Liver (tissue), 3 donors: ENCODE measurements at regions not wholly inside any gene's neighbourhood (a gene's known extent, or its start where the extent isn't known, plus 50 kb on each side); places are given as distances from the start of the nearest gene placed in this dataset.

ENCODE experiments used
- GABPA ChIP-seq, 2 donors: IDR thresholded peaks in 1 of 2; conservative IDR thresholded peaks in 1 of 2; 2 replicates each; pipeline ENCODE4 v1.6.1; 2016; ENCODE audit warnings: antibody characterized with exemption in 2 of 2, mild to moderate bottlenecking in 1 of 2, moderate library complexity in 1 of 2
- HNF4G ChIP-seq: IDR thresholded peaks from 2 replicates; pipeline ENCODE4 v1.6.1; 2016; ENCODE audit warnings: antibody characterized with exemption
- JUND ChIP-seq, 2 donors: IDR thresholded peaks; 2 replicates each; pipeline ENCODE4 v1.6.1; 2016; ENCODE audit warnings: antibody characterized with exemption in 2 of 2
- RAD21 ChIP-seq, 2 donors: IDR thresholded peaks; 2 replicates each; pipeline ENCODE4 v1.6.1; 2016; ENCODE audit warnings: antibody characterized with exemption in 2 of 2, mild to moderate bottlenecking in 2 of 2
- SP1 ChIP-seq: IDR thresholded peaks from 2 replicates; pipeline ENCODE4 v1.6.1; 2018; ENCODE audit warnings: antibody characterized with exemption, mild to moderate bottlenecking
- TF ChIP-seq, protein P1 (sequence below): fragments of 150-350 bp; IDR thresholded peaks from 2 replicates; pipeline ENCODE4 v1.5.1; 2017; ENCODE audit warnings: improper control_type of control experiment, low read depth, low read length; ENCODE audit not compliant: missing input control
- TF ChIP-seq, protein P2 (sequence below): IDR thresholded peaks from 2 replicates; pipeline ENCODE4 v1.6.1; 2016; ENCODE audit warnings: antibody characterized with exemption
- donor health status: healthy.
- donor health status: healthy.

DNA sequence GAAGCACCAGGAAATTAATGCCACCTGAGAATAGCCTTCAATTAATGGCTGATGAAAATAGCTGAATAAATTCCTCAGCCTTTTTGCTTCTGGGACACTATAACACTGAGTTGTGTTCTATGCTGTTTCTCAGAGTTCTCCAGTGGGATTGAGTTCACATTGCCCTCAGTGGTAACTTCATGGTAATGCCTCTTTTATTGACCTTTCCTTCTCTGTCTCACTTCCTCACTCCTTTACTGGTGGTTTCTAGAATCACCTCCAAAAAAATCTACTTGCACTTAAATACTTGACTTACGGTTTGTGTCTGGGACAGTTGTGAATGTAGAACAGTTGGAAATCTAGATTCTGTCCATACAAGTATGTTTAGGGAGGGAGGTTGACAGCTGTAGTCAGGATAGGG, 293.7 kb downstream of the PPP1R2C start:
- TF ChIP-seq, protein P1, sequence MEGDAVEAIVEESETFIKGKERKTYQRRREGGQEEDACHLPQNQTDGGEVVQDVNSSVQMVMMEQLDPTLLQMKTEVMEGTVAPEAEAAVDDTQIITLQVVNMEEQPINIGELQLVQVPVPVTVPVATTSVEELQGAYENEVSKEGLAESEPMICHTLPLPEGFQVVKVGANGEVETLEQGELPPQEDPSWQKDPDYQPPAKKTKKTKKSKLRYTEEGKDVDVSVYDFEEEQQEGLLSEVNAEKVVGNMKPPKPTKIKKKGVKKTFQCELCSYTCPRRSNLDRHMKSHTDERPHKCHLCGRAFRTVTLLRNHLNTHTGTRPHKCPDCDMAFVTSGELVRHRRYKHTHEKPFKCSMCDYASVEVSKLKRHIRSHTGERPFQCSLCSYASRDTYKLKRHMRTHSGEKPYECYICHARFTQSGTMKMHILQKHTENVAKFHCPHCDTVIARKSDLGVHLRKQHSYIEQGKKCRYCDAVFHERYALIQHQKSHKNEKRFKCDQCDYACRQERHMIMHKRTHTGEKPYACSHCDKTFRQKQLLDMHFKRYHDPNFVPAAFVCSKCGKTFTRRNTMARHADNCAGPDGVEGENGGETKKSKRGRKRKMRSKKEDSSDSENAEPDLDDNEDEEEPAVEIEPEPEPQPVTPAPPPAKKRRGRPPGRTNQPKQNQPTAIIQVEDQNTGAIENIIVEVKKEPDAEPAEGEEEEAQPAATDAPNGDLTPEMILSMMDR: no peak
- TF ChIP-seq, protein P2, sequence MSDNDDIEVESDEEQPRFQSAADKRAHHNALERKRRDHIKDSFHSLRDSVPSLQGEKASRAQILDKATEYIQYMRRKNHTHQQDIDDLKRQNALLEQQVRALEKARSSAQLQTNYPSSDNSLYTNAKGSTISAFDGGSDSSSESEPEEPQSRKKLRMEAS: no peak
- TF ChIP-seq RAD21 (IDR thresholded peaks at IDR 0.05): no peak
- TF ChIP-seq GABPA (IDR thresholded peaks at IDR 0.05 in 1 of 2, conservative IDR thresholded peaks at IDR 0.05 in 1 of 2): no peak
- TF ChIP-seq JUND (IDR thresholded peaks at IDR 0.05): no peak
- TF ChIP-seq HNF4G: no peak
- TF ChIP-seq SP1: no peak
